WTC11 (cell line): ENCODE measurements at regions not wholly inside any gene's neighbourhood (a gene's known extent, or its start where the extent isn't known, plus 50 kb on each side); places are given as distances from the start of the nearest gene placed in this dataset.
A peak's percentile ranks its signal among the peaks of the same experiment; 100 is the strongest.

Experiments used
- ATAC-seq: fragments of 200-7000 bp; cut with Tn5 transposase; 2 replicates; pipeline ENCODE4 v1.10.0; 2021; ENCODE audit warnings: mild to moderate bottlenecking, moderate library complexity
- CTCF ChIA-PET: fragments of 300-600 bp; sonication (Branson Sonifier 250); formaldehyde crosslinking; loops from one replicate; lab custom pipeline; 2021; ENCODE audit warnings: antibody characterized with exemption; lab: Charles Lee
- POLR2A ChIA-PET: fragments of 350-600 bp; sonication (Branson Sonifier 250); formaldehyde crosslinking; loops from one replicate; lab custom pipeline; 2021; ENCODE audit warnings: antibody characterized with exemption; lab: Charles Lee
- DNase-seq: peaks from one replicate; pipeline ENCODE4 v3.0.0; 2021; ENCODE audit warnings: low spot score
- H3K27ac Mint-ChIP-seq: 2 replicates; pipeline ENCODE4 v1.8.0; 2021; ENCODE audit warnings: mixed read lengths
- H3K27me3 Mint-ChIP-seq: 2 replicates; pipeline ENCODE4 v1.8.0; 2021; ENCODE audit warnings: low read depth, mild to moderate bottlenecking, moderate library complexity, mixed read lengths
- H3K36me3 Mint-ChIP-seq: 2 replicates; pipeline ENCODE4 v1.8.0; 2021; ENCODE audit warnings: mixed read lengths
- H3K4me1 Mint-ChIP-seq: 2 replicates; pipeline ENCODE4 v1.8.0; 2022; ENCODE audit warnings: mixed read lengths
- H3K4me3 Mint-ChIP-seq: 2 replicates; pipeline ENCODE4 v1.8.0; 2021; ENCODE audit warnings: mild to moderate bottlenecking, moderate library complexity, mixed read lengths
- H3K9me3 Mint-ChIP-seq: 2 replicates; pipeline ENCODE4 v1.8.0; 2021; ENCODE audit warnings: mixed read lengths
- ATF1 ChIP-seq: sonication (generic); formaldehyde crosslinking; IDR thresholded peaks from 2 replicates; pipeline ENCODE4 v1.8.1; 2023; ENCODE audit warnings: mild to moderate bottlenecking, moderate library complexity, missing genetic modification reagents
- CREM ChIP-seq: sonication (generic); formaldehyde crosslinking; IDR thresholded peaks from 2 replicates; pipeline ENCODE4 v1.8.1; 2022; ENCODE audit warnings: mild to moderate bottlenecking, missing genetic modification reagents, moderate library complexity
- E2F5 ChIP-seq: sonication (generic); formaldehyde crosslinking; IDR thresholded peaks from 2 replicates; pipeline ENCODE4 v1.8.1; 2022; ENCODE audit warnings: mild to moderate bottlenecking, moderate library complexity, missing genetic modification reagents
- ETV6 ChIP-seq: sonication (generic); formaldehyde crosslinking; IDR thresholded peaks from 2 replicates; pipeline ENCODE4 v1.8.1; 2022; ENCODE audit warnings: mild to moderate bottlenecking, missing genetic modification reagents
- FOXJ3 ChIP-seq: sonication (generic); formaldehyde crosslinking; IDR thresholded peaks from 2 replicates; pipeline ENCODE4 v1.9.0; 2021; ENCODE audit warnings: missing genetic modification reagents, mild to moderate bottlenecking, borderline replicate concordance
- FOXP1 ChIP-seq: sonication (generic); formaldehyde crosslinking; IDR thresholded peaks from 2 replicates; pipeline ENCODE4 v1.8.0; 2022; ENCODE audit warnings: missing genetic modification reagents, mild to moderate bottlenecking, moderate library complexity, borderline replicate concordance
- FOXP4 ChIP-seq: sonication (generic); formaldehyde crosslinking; IDR thresholded peaks from 2 replicates; pipeline ENCODE4 v1.8.0; 2022; ENCODE audit warnings: mild to moderate bottlenecking, missing genetic modification reagents
- HMGA2 ChIP-seq: fragments of 250-450 bp; sonication (Bioruptor Pico); IDR thresholded peaks from 2 replicates; pipeline ENCODE4 v1.4.0; 2021; ENCODE audit warnings: mild to moderate bottlenecking, moderate library complexity
- MLX ChIP-seq: sonication (generic); formaldehyde crosslinking; IDR thresholded peaks from 2 replicates; pipeline ENCODE4 v1.8.1; 2023; ENCODE audit warnings: mild to moderate bottlenecking, missing genetic modification reagents, moderate library complexity
- NFATC4 ChIP-seq: fragments of 250-450 bp; sonication (Bioruptor Pico); IDR thresholded peaks from 2 replicates; pipeline ENCODE4 v1.9.0; 2021; ENCODE audit warnings: mild to moderate bottlenecking
- NFYB ChIP-seq: sonication (generic); formaldehyde crosslinking; conservative IDR thresholded peaks from 2 replicates; pipeline ENCODE4 v1.8.0; 2022; ENCODE audit warnings: low read depth, missing genetic modification reagents
- PREB ChIP-seq: sonication (generic); formaldehyde crosslinking; IDR thresholded peaks from 2 replicates; pipeline ENCODE4 v1.8.1; 2022; ENCODE audit warnings: mild to moderate bottlenecking, missing genetic modification reagents, moderate library complexity, borderline replicate concordance
- TCF7 ChIP-seq: sonication (generic); formaldehyde crosslinking; IDR thresholded peaks from 2 replicates; pipeline ENCODE4 v1.8.0; 2022; ENCODE audit warnings: mild to moderate bottlenecking, low read depth, missing genetic modification reagents, moderate library complexity
- ZNF232 ChIP-seq: sonication (generic); formaldehyde crosslinking; IDR thresholded peaks from 2 replicates; pipeline ENCODE4 v1.8.0; 2022; ENCODE audit warnings: mild to moderate bottlenecking, missing genetic modification reagents
- ZNF317 ChIP-seq: sonication (generic); formaldehyde crosslinking; IDR thresholded peaks from 2 replicates; pipeline ENCODE4 v1.8.1; 2023; ENCODE audit warnings: low read depth, mild to moderate bottlenecking, moderate library complexity, missing genetic modification reagents, borderline replicate concordance

GRCh38 chr7:368651-369475 lies 78.9 kb downstream of the FOXL3 start:
- TF ChIP-seq NFATC4 (CRISPR knock-in tag) (no peak), FOXJ3 (no peak), ZNF317 (CRISPR knock-in tag) (no peak), CREM (CRISPR knock-in tag) (no peak), TCF7 (CRISPR knock-in tag) (no peak), PREB (CRISPR knock-in tag) (no peak), ETV6 (CRISPR knock-in tag) (no peak), ZNF232 (CRISPR knock-in tag) (no peak), MLX (CRISPR knock-in tag) (no peak), NFYB (CRISPR knock-in tag) (no peak), HMGA2 (CRISPR knock-in tag) (no peak)
- Mint-ChIP-seq H3K36me3 (no peaks in the 10 kb centered on the region), H3K4me1 (peaks cover 17% of the 10 kb centered on the region), H3K27ac (no peak overlapping the region), H3K4me3 (no peak overlapping the region), H3K9me3 (no peaks in the 10 kb centered on the region), H3K27me3 (no peaks in the 10 kb centered on the region; the same call in 1 of the 2 replicates)
- ATAC-seq (no peak), DNase-seq (no peak)
- POLR2A ChIA-PET, result no interaction called here
- CTCF ChIA-PET, result no interaction called here

- peaks cover 17% of the 10 kb centered on the region for H3K4me1 Mint-ChIP-seq
- POLR2A ChIA-PET, result no interaction called here
These were observed 79.7 kb downstream of the FOXL3 start for GRCh38 chr7:369476-370258.

More at GRCh38 chr7:369476-370258, 79.7 kb downstream of the FOXL3 start:
- ATAC-seq (peak; percentile 73), DNase-seq (no peak)
- TF ChIP-seq E2F5 (CRISPR knock-in tag), result 0 out of 2 replicates have a peak, but pooled peaks have one; percentile 32
- no peak for TF ChIP-seq FOXP4 (CRISPR knock-in tag)
- no peak for TF ChIP-seq FOXP1 (CRISPR knock-in tag)
- no peak for TF ChIP-seq MLX (CRISPR knock-in tag)
- no peak for TF ChIP-seq ATF1 (CRISPR knock-in tag)
- no peak for TF ChIP-seq HMGA2 (CRISPR knock-in tag)
- Mint-ChIP-seq H3K36me3 (no peaks in the 10 kb centered on the region), H3K4me3 (no peak overlapping the region), H3K27ac (no peak overlapping the region), H3K9me3 (no peaks in the 10 kb centered on the region), H3K27me3 (no peaks in the 10 kb centered on the region; the same call in 1 of the 2 replicates)
- CTCF ChIA-PET, result no interaction called here
